ENCODE measurements at regions not wholly inside any gene's neighbourhood (a gene's known extent, or its start where the extent isn't known, plus 50 kb on each side); places are given as distances from the start of the nearest gene placed in this dataset.

DNA sequence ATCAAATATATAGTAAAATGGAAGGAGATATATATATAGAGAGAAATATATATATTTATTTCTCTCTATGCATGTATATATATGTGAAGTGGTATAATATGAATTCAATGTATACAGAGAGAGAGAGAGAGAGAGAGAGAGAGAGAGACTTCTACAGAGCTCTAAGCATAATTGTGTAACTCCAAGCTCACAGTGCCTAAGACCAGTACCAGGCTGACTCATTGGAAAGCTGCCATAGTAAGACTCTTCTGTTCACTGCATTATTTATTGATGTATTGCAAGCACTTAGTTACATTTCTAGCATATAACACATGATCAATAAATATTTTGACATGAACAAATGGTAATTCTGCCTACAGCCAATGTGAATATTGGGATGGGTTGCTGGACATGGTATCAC lies 1734.7 kb downstream of the SLITRK1 start (continued):
- TF ChIP-seq, protein P1, sequence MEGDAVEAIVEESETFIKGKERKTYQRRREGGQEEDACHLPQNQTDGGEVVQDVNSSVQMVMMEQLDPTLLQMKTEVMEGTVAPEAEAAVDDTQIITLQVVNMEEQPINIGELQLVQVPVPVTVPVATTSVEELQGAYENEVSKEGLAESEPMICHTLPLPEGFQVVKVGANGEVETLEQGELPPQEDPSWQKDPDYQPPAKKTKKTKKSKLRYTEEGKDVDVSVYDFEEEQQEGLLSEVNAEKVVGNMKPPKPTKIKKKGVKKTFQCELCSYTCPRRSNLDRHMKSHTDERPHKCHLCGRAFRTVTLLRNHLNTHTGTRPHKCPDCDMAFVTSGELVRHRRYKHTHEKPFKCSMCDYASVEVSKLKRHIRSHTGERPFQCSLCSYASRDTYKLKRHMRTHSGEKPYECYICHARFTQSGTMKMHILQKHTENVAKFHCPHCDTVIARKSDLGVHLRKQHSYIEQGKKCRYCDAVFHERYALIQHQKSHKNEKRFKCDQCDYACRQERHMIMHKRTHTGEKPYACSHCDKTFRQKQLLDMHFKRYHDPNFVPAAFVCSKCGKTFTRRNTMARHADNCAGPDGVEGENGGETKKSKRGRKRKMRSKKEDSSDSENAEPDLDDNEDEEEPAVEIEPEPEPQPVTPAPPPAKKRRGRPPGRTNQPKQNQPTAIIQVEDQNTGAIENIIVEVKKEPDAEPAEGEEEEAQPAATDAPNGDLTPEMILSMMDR (conservative IDR thresholded peaks at IDR 0.05; ENCODE audit: low read depth in 2 of 2), result no peak
- TF ChIP-seq EZH2 (IDR thresholded peaks at IDR 0.05; ENCODE audit: low read depth, unreplicated experiment), result no peak
- TF ChIP-seq, protein P2, sequence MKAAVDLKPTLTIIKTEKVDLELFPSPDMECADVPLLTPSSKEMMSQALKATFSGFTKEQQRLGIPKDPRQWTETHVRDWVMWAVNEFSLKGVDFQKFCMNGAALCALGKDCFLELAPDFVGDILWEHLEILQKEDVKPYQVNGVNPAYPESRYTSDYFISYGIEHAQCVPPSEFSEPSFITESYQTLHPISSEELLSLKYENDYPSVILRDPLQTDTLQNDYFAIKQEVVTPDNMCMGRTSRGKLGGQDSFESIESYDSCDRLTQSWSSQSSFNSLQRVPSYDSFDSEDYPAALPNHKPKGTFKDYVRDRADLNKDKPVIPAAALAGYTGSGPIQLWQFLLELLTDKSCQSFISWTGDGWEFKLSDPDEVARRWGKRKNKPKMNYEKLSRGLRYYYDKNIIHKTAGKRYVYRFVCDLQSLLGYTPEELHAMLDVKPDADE (IDR thresholded peaks at IDR 0.05), result no peak
- no peak for TF ChIP-seq POLR2AphosphoS5 (IDR thresholded peaks at IDR 0.05; ENCODE audit: low read depth)
- no peak for TF ChIP-seq JUNB (IDR thresholded peaks at IDR 0.05; ENCODE audit: unreplicated experiment)
- no peak for TF ChIP-seq EZH2phosphoT487 (IDR thresholded peaks at IDR 0.05; ENCODE audit: unreplicated experiment)
- no peak for TF ChIP-seq CREB1 (CRISPR knock-in tag; IDR thresholded peaks at IDR 0.05; ENCODE audit: low read depth)
- no peak for TF ChIP-seq ZNF114 (CRISPR knock-in tag; IDR thresholded peaks at IDR 0.05)
- no peak for TF ChIP-seq NANOG (IDR thresholded peaks at IDR 0.05; ENCODE audit: borderline replicate concordance)
- no peak for TF ChIP-seq ZNF331 (CRISPR knock-in tag; IDR thresholded peaks at IDR 0.05; ENCODE audit: low read depth)

DNA sequence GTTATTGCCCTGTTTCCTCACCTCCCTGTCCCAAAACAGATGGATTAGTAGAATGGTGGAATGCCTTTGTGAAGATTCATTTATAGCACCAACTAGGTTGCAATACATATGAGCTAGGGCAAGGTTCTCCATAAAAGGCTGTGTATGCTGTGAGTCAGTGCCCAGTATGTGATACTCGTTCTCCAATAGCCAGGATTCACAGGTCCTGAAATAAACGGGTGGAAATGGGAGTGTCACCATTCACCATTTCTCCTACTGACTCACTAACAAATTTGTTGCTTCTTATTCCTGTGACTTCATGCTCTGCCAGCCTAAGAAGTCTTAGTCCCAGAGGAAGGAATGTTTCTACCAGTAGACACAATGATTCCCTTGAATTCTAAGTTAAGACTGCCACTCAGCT lies 1745.4 kb downstream of the SLITRK1 start:
- H3K9me3 Mint-ChIP-seq, result no peaks in the 10 kb centered on the region
- no peak for TF ChIP-seq POLR2AphosphoS5 (IDR thresholded peaks at IDR 0.05; ENCODE audit: low read depth)
- TF ChIP-seq ZNF114 (CRISPR knock-in tag; IDR thresholded peaks at IDR 0.05), result no peak
- TF ChIP-seq EZH2 (IDR thresholded peaks at IDR 0.05; ENCODE audit: low read depth, unreplicated experiment), result no peak
- TF ChIP-seq STAT1 (IDR thresholded peaks at IDR 0.05; ENCODE audit: unreplicated experiment), result no peak
- no peak for TF ChIP-seq ZNF331 (CRISPR knock-in tag; IDR thresholded peaks at IDR 0.05; ENCODE audit: low read depth)
- TF ChIP-seq, protein P3, sequence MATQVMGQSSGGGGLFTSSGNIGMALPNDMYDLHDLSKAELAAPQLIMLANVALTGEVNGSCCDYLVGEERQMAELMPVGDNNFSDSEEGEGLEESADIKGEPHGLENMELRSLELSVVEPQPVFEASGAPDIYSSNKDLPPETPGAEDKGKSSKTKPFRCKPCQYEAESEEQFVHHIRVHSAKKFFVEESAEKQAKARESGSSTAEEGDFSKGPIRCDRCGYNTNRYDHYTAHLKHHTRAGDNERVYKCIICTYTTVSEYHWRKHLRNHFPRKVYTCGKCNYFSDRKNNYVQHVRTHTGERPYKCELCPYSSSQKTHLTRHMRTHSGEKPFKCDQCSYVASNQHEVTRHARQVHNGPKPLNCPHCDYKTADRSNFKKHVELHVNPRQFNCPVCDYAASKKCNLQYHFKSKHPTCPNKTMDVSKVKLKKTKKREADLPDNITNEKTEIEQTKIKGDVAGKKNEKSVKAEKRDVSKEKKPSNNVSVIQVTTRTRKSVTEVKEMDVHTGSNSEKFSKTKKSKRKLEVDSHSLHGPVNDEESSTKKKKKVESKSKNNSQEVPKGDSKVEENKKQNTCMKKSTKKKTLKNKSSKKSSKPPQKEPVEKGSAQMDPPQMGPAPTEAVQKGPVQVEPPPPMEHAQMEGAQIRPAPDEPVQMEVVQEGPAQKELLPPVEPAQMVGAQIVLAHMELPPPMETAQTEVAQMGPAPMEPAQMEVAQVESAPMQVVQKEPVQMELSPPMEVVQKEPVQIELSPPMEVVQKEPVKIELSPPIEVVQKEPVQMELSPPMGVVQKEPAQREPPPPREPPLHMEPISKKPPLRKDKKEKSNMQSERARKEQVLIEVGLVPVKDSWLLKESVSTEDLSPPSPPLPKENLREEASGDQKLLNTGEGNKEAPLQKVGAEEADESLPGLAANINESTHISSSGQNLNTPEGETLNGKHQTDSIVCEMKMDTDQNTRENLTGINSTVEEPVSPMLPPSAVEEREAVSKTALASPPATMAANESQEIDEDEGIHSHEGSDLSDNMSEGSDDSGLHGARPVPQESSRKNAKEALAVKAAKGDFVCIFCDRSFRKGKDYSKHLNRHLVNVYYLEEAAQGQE (IDR thresholded peaks at IDR 0.05; ENCODE audit: unreplicated experiment), result no peak
- TF ChIP-seq EZH2phosphoT487 (IDR thresholded peaks at IDR 0.05; ENCODE audit: unreplicated experiment), result no peak
- TF ChIP-seq, protein P2 (IDR thresholded peaks at IDR 0.05), result no peak
- no peak for TF ChIP-seq CREB1 (CRISPR knock-in tag; IDR thresholded peaks at IDR 0.05; ENCODE audit: low read depth)
- TF ChIP-seq NANOG (IDR thresholded peaks at IDR 0.05; ENCODE audit: borderline replicate concordance), result no peak
- TF ChIP-seq JUNB (IDR thresholded peaks at IDR 0.05; ENCODE audit: unreplicated experiment), result no peak
- TF ChIP-seq, protein P1 (conservative IDR thresholded peaks at IDR 0.05; ENCODE audit: low read depth in 2 of 2), result no peak

More for the DNA sequence above, 1745.4 kb downstream of the SLITRK1 start:
- Histone ChIP-seq H3K27ac (ENCODE audit: low read depth) (no peak overlapping the region), H3K36me3 (ENCODE audit: insufficient read depth) (no peaks in the 10 kb centered on the region), H3K4me2 (no peak overlapping the region), H3K4me1 (ENCODE audit: insufficient read depth) (no peaks in the 10 kb centered on the region), H3F3A (replicated peaks; ENCODE audit: low read depth) (no peaks in the 10 kb centered on the region), H3K27me3 (ENCODE audit: insufficient read depth) (no peaks in the 10 kb centered on the region), H2AFZ (no peak overlapping the region), H4K20me1 (replicated peaks; ENCODE audit: insufficient read depth) (no peaks in the 10 kb centered on the region), H3K4me3 (no peak overlapping the region), H3K79me2 (replicated peaks; ENCODE audit: insufficient read depth) (no peaks in the 10 kb centered on the region), H3K9me2 (ENCODE audit: insufficient read depth) (peaks cover 5% of the 10 kb centered on the region; the same call in 1 of the 2 replicates)
- ATAC-seq, result no peak
- DNase-seq (ENCODE audit: low spot score), result no peak
- Mint-ChIP-seq H3K27ac (no peak overlapping the region), H3K4me3 (no peak overlapping the region), H3K4me1 (no peaks in the 10 kb centered on the region), H3K36me3 (ENCODE audit: low read depth) (no peaks in the 10 kb centered on the region), H3K27me3 (ENCODE audit: insufficient read depth, low read depth, poor library complexity) (no peaks in the 10 kb centered on the region)
